A673 (cell line): ENCODE measurements at regions not wholly inside any gene's neighbourhood (a gene's known extent, or its start where the extent isn't known, plus 50 kb on each side); places are given as distances from the start of the nearest gene placed in this dataset.
A peak's percentile ranks its signal among the peaks of the same experiment; 100 is the strongest.

Experiments
- BruUV-seq: library from RNA; stranded (reverse); fragments of 400-500 nt; replicated peaks from 2 replicates; lab custom pipeline; 2021; lab: Mats Ljungman, UMichigan
- CTCF ChIA-PET: fragments of 300-600 bp; sonication (Branson Sonifier 250); formaldehyde crosslinking; loops from one replicate; lab custom pipeline; 2022; ENCODE audit warnings: antibody characterized with exemption; lab: Charles Lee
- POLR2A ChIA-PET: fragments of 300-600 bp; sonication (Branson Sonifier 250); formaldehyde crosslinking; loops from one replicate; lab custom pipeline; 2022; ENCODE audit warnings: antibody characterized with exemption; ENCODE audit not compliant: low non-redundant PET; lab: Charles Lee
- DNase-seq: peaks from one replicate; pipeline ENCODE4 v3.0.0-alpha.2; 2015; ENCODE audit warnings: low spot score
- H3K27ac ChIP-seq: fragments of 200-600 bp; sonication (generic); 2 replicates; pipeline ENCODE4 v1.5.1; 2016; ENCODE audit warnings: mixed run types, low read depth, mild to moderate bottlenecking, mixed read lengths, antibody characterized with exemption, low read length; ENCODE audit not compliant: poor library complexity, severe bottlenecking
- H3K27me3 ChIP-seq: fragments of 200-600 bp; sonication (generic); replicated peaks from 2 replicates; pipeline ENCODE4 v1.6.1; 2017; ENCODE audit warnings: mixed run types, low read depth, mild to moderate bottlenecking, mixed read lengths, antibody characterized with exemption, low read length; ENCODE audit not compliant: insufficient read depth, poor library complexity
- H3K36me3 ChIP-seq: fragments of 200-600 bp; sonication (generic); 2 replicates; pipeline ENCODE4 v1.6.1; 2016; ENCODE audit warnings: mixed run types, mild to moderate bottlenecking, mixed read lengths, antibody characterized with exemption, low read length; ENCODE audit not compliant: insufficient read depth, poor library complexity, severe bottlenecking
- H3K4me1 ChIP-seq: fragments of 200-600 bp; sonication (generic); 2 replicates; pipeline ENCODE4 v1.6.1; 2017; ENCODE audit warnings: mixed run types, mild to moderate bottlenecking, mixed read lengths, antibody characterized with exemption, low read length; ENCODE audit not compliant: insufficient read depth, poor library complexity, severe bottlenecking
- H3K4me3 ChIP-seq: fragments of 200-600 bp; sonication (generic); 2 replicates; pipeline ENCODE4 v1.5.1; 2016; ENCODE audit warnings: low read depth, mixed run types, mild to moderate bottlenecking, mixed read lengths, low read length; ENCODE audit not compliant: poor library complexity, severe bottlenecking
- H3K9me3 ChIP-seq: fragments of 200-600 bp; sonication (generic); 2 replicates; pipeline ENCODE4 v1.6.1; 2016; ENCODE audit warnings: mixed run types, low read depth, mild to moderate bottlenecking, mixed read lengths, antibody characterized with exemption, low read length; ENCODE audit not compliant: poor library complexity, severe bottlenecking
- EZH2 ChIP-seq: fragments of 200-600 bp; sonication (generic); IDR thresholded peaks from 2 replicates; pipeline ENCODE4 v1.6.1; 2017; ENCODE audit warnings: borderline replicate concordance, low read depth, mild to moderate bottlenecking, mixed read lengths, antibody characterized with exemption, low read length; ENCODE audit not compliant: poor library complexity, severe bottlenecking
- intact Hi-C: fragments of 100-400 bp; cut with micrococcal nuclease; formaldehyde crosslinking; loops from one replicate; pipeline ENCODE4 v1.10.0; 2022; ENCODE audit not compliant: unreplicated experiment
- TF ChIP-seq, protein P1 (sequence below): fragments of 300-800, 200-600 bp; sonication (generic); conservative IDR thresholded peaks from 2 replicates; pipeline ENCODE4 v1.5.1; 2017; ENCODE audit warnings: low read depth, mild to moderate bottlenecking, antibody characterized with exemption, low read length, moderate library complexity, mixed read lengths

DNA sequence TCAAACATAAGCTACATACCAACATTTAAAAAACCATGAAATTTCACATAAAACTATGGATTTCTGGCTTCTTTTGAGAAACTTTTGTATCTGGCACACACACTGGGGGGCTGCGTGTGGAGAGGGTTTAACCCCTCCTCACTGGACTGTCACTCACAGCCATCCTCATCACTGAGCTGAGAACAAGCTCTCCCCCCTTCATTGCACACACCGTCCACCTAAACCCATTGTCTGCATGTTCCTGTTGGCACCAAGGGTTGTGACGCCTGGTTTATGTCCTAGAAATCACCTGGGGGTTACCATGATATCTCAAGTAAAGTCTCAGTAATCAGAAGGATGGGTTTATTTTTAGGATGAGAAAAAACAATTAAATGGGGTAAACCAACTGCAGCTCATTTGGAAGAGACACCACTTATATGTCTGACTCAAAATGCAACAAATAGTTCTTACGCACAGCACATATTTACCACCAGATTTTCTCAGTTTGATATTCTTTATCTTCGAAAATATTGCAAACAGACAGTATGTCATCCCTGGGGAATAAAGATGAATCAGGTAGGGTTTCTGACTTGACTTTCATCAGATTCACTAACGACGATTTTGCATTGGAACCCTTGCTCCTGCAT, 218.5 kb upstream of the KLF6 start:
- TF ChIP-seq EZH2: no peak
- TF ChIP-seq, protein P1, sequence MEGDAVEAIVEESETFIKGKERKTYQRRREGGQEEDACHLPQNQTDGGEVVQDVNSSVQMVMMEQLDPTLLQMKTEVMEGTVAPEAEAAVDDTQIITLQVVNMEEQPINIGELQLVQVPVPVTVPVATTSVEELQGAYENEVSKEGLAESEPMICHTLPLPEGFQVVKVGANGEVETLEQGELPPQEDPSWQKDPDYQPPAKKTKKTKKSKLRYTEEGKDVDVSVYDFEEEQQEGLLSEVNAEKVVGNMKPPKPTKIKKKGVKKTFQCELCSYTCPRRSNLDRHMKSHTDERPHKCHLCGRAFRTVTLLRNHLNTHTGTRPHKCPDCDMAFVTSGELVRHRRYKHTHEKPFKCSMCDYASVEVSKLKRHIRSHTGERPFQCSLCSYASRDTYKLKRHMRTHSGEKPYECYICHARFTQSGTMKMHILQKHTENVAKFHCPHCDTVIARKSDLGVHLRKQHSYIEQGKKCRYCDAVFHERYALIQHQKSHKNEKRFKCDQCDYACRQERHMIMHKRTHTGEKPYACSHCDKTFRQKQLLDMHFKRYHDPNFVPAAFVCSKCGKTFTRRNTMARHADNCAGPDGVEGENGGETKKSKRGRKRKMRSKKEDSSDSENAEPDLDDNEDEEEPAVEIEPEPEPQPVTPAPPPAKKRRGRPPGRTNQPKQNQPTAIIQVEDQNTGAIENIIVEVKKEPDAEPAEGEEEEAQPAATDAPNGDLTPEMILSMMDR: no peak
- no TSS peak for BruUV-seq
- no peaks in the 10 kb centered on the region for H3K36me3 ChIP-seq
- H3K27me3 ChIP-seq: no peaks in the 10 kb centered on the region
- H3K9me3 ChIP-seq: no peaks in the 10 kb centered on the region
- H3K4me3 ChIP-seq: no peak overlapping the region
- POLR2A ChIA-PET: no interaction called here
- intact Hi-C loops: no loop called here
- DNase-seq: no peak
- CTCF ChIA-PET: no interaction called here
- H3K27ac ChIP-seq: no peak overlapping the region
- no peaks in the 10 kb centered on the region for H3K4me1 ChIP-seq

DNA sequence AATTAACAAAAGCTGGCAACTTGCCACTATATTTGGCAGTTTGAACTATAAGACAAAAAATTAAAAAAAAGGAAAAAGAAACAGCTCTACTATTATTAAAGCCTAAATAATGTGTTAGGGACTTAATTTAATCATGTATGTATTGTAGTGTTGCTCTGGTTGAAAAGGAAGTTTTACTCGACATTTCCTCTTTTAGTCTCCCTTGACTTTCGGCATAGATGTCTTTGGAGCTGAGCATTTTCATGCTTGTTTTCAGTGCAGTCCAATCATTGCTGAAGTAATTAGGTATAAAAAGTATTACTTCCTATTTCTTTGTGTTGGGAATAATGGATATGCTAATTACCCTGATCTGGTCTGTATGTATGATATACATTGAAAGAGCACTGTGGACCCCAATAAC, 216.8 kb upstream of the KLF6 start:
- TF ChIP-seq, protein P1: no peak
- TF ChIP-seq EZH2: no peak

DNA sequence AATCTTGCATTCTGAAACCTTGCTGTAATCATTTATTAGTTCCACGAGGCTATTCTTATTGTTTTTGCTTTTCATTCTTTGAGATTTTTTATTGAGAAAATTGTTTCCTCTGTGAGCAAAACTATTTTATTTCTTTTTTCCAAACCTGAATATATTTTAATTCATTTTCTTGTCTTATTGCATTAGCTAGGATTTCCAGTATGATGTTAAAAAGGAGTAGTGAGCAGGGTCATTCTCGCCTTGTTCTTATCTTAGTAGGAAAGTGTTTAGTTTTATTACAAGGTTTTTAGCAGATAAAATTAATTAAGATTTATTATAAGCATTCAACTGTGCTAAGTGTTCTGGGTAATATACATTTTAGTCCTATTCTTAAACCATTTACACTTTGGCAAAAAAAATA, 214.6 kb upstream of the KLF6 start:
- H3K36me3 ChIP-seq: no peaks in the 10 kb centered on the region
- no peak for TF ChIP-seq EZH2
- TF ChIP-seq, protein P1: no peak
- no peak for DNase-seq
- no peak overlapping the region for H3K4me3 ChIP-seq
- BruUV-seq: no TSS peak
- CTCF ChIA-PET: no interaction called here
- no peaks in the 10 kb centered on the region for H3K4me1 ChIP-seq
- POLR2A ChIA-PET: no interaction called here
- intact Hi-C loops: no loop called here
- no peaks in the 10 kb centered on the region for H3K9me3 ChIP-seq
- no peak overlapping the region for H3K27ac ChIP-seq
- no peaks in the 10 kb centered on the region for H3K27me3 ChIP-seq

More for the DNA sequence above, 216.8 kb upstream of the KLF6 start:
- H3K4me1 ChIP-seq: no peaks in the 10 kb centered on the region
- POLR2A ChIA-PET: no interaction called here
- H3K4me3 ChIP-seq: no peak overlapping the region
- BruUV-seq: no TSS peak
- CTCF ChIA-PET: no interaction called here
- H3K27me3 ChIP-seq: no peaks in the 10 kb centered on the region
- DNase-seq: peak; percentile 9
- H3K36me3 ChIP-seq: no peaks in the 10 kb centered on the region
- no peaks in the 10 kb centered on the region for H3K9me3 ChIP-seq
- H3K27ac ChIP-seq: no peak overlapping the region
- intact Hi-C loops: no loop called here
